ENCODE measurements at regions not wholly inside any gene's neighbourhood (a gene's known extent, or its start where the extent isn't known, plus 50 kb on each side); places are given as distances from the start of the nearest gene placed in this dataset.
"Not testable (repeated sequence)": the region's sequence is repeated elsewhere in the genome, so short reads cannot be mapped to it uniquely, and the experiment has no call there.

GRCh38 chr4:103305355-103305754 is 107.2 kb upstream of the CENPE start:
- no peak for DNase-seq

GRCh38 chr4:103303011-103303410 is 104.9 kb upstream of the CENPE start:
- no peak for DNase-seq

GRCh38 chr4:103292959-103293358 is 94.8 kb upstream of the CENPE start:
- no peak for DNase-seq

GRCh38 chr4:103292373-103292772 is 94.2 kb upstream of the CENPE start:
- DNase-seq: no peak

- DNase-seq: no peak
These were observed 91.0 kb upstream of the CENPE start for GRCh38 chr4:103289186-103289585.

GRCh38 chr4:103272174-103272573 is 74.0 kb upstream of the CENPE start:
- DNase-seq: no peak

- DNase-seq: no peak
These were observed 70.6 kb upstream of the CENPE start for GRCh38 chr4:103268746-103269145.

- no peak for DNase-seq
These were observed 66.8 kb upstream of the CENPE start for GRCh38 chr4:103264905-103265304.

GRCh38 chr4:103256068-103256467 is 57.9 kb upstream of the CENPE start:
- not testable (repeated sequence) for DNase-seq
